A673 (cell line): ENCODE measurements at regions not wholly inside any gene's neighbourhood (a gene's known extent, or its start where the extent isn't known, plus 50 kb on each side); places are given as distances from the start of the nearest gene placed in this dataset.

Source experiments
- EZH2 ChIP-seq: fragments of 200-600 bp; sonication (generic); IDR thresholded peaks from 2 replicates; pipeline ENCODE4 v1.6.1; 2017; ENCODE audit warnings: borderline replicate concordance, low read depth, mild to moderate bottlenecking, mixed read lengths, antibody characterized with exemption, low read length; ENCODE audit not compliant: poor library complexity, severe bottlenecking
- TF ChIP-seq, protein P1 (sequence below): fragments of 300-800, 200-600 bp; sonication (generic); conservative IDR thresholded peaks from 2 replicates; pipeline ENCODE4 v1.5.1; 2017; ENCODE audit warnings: low read depth, mild to moderate bottlenecking, antibody characterized with exemption, low read length, moderate library complexity, mixed read lengths

DNA sequence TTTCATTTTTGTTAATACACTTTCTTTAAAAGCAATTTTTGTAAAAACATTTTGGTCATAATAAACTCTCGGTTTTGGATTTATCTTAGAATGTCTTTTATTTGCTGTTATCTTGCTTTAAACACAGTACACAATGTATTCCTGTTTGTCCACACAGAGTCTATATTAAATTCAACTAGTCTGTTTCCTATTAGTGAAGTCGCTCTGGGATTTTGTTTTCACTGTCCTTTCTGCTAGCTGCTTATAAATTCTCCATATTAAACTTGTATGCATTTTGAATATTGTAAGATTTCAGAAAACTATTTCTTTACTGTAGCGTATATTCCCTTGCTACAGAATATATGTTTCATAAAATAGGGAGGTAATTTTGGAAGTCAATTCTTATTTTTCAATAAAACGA is 630.2 kb downstream of the HDGFL1 start:
- TF ChIP-seq, protein P1, sequence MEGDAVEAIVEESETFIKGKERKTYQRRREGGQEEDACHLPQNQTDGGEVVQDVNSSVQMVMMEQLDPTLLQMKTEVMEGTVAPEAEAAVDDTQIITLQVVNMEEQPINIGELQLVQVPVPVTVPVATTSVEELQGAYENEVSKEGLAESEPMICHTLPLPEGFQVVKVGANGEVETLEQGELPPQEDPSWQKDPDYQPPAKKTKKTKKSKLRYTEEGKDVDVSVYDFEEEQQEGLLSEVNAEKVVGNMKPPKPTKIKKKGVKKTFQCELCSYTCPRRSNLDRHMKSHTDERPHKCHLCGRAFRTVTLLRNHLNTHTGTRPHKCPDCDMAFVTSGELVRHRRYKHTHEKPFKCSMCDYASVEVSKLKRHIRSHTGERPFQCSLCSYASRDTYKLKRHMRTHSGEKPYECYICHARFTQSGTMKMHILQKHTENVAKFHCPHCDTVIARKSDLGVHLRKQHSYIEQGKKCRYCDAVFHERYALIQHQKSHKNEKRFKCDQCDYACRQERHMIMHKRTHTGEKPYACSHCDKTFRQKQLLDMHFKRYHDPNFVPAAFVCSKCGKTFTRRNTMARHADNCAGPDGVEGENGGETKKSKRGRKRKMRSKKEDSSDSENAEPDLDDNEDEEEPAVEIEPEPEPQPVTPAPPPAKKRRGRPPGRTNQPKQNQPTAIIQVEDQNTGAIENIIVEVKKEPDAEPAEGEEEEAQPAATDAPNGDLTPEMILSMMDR: no peak
- TF ChIP-seq EZH2: no peak
